ENCODE measurements at regions not wholly inside any gene's neighbourhood (a gene's known extent, or its start where the extent isn't known, plus 50 kb on each side); places are given as distances from the start of the nearest gene placed in this dataset.
A peak's percentile ranks its signal among the peaks of the same experiment; 100 is the strongest.

GRCh38 chr6:167446971-167447370 is 122.1 kb downstream of the TTLL2 start:
- Histone ChIP-seq H3K4me3 (ENCODE audit: low read length in 2 of 2) (no peak overlapping the region), H3K4me1 (ENCODE audit: control insufficient read depth in 2 of 2, insufficient read depth in 2 of 2, low read length in 2 of 2) (peaks cover 0 to 3% of the 10 kb centered on the region in 2 donors), H3K27me3 (ENCODE audit: control insufficient read depth in 2 of 2, insufficient read depth in 1 of 2, low read length in 1 of 2) (peaks cover 0 to 3% of the 10 kb centered on the region in 2 donors), H3K9me3 (ENCODE audit: control insufficient read depth in 2 of 2, insufficient read depth in 1 of 2, low read length in 1 of 2) (no peaks in the 10 kb centered on the region), H3K36me3 (ENCODE audit: control insufficient read depth in 2 of 2, insufficient read depth in 2 of 2, low read length in 1 of 2) (no peaks in the 10 kb centered on the region), H3K27ac (ENCODE audit: low read depth in 1 of 2, low read length in 1 of 2) (no peak overlapping the region)
- no peak for DNase-seq (ENCODE audit: low read depth in 6 of 9, low spot score in 9 of 9)
- 94% methylated on average over 9 of the region's 9 CpGs for WGBS

GRCh38 chr6:167448378-167448777 is 123.5 kb downstream of the TTLL2 start:
- 97% methylated on average over 5 of the region's 5 CpGs for WGBS

DNA sequence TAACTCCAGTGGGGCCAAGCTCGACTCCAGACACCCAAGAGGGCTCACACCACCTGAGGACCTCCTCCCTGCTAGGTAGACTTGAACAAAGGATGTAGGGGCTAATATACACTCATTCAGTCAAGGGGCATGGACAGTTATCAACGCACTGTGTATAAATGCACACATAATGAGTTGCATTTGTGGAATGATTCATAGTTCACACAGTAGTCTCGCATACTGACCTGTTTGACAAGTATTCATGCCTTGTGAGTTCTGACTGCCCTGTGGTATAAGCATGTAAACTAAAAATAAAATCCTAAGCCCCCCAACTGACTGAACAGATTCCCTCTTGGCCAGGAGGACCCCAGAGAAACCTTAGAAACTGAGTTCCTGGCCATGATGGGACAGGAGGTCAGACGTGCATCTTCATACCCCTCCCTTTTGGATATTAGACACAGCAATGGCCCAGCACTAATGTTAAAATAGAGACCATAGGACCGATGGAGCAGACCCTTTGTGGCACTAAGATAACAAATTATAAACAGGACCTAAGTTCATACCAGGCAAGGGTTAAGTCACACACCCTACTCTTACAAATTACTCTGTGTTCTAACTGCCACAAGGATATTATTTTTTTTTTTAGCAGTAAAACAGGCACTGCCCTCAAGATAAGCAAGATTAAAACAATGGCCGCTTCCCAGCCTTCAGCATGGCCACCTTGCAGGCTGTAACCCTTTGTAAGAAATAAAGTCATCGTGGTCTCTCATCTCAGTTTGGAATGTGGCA is 124.4 kb downstream of the TTLL2 start:
- Histone ChIP-seq H3K9me3 (ENCODE audit: control insufficient read depth in 2 of 2, insufficient read depth in 1 of 2, low read length in 1 of 2) (peaks cover 0 to 1% of the 10 kb centered on the region in 2 donors), H3K4me1 (ENCODE audit: control insufficient read depth in 2 of 2, insufficient read depth in 2 of 2, low read length in 2 of 2) (peaks cover 0 to 3% of the 10 kb centered on the region in 2 donors), H3K27me3 (ENCODE audit: control insufficient read depth in 2 of 2, insufficient read depth in 1 of 2, low read length in 1 of 2) (no peaks in the 10 kb centered on the region), H3K36me3 (ENCODE audit: control insufficient read depth in 2 of 2, insufficient read depth in 2 of 2, low read length in 1 of 2) (no peaks in the 10 kb centered on the region), H3K27ac (ENCODE audit: low read depth in 1 of 2, low read length in 1 of 2) (no peak overlapping the region), H3K4me3 (ENCODE audit: low read length in 2 of 2) (no peak overlapping the region)
- DNase-seq (ENCODE audit: low read depth in 6 of 9, low spot score in 9 of 9) = no peak
- WGBS = 86% methylated on average over 7 of the region's 7 CpGs

More at GRCh38 chr6:167448378-167448777, 123.5 kb downstream of the TTLL2 start:
- Histone ChIP-seq H3K9me3 (ENCODE audit: control insufficient read depth in 2 of 2, insufficient read depth in 1 of 2, low read length in 1 of 2) (no peaks in the 10 kb centered on the region), H3K36me3 (ENCODE audit: control insufficient read depth in 2 of 2, insufficient read depth in 2 of 2, low read length in 1 of 2) (no peaks in the 10 kb centered on the region), H3K4me1 (ENCODE audit: control insufficient read depth in 2 of 2, insufficient read depth in 2 of 2, low read length in 2 of 2) (peaks cover 0 to 3% of the 10 kb centered on the region in 2 donors), H3K27me3 (ENCODE audit: control insufficient read depth in 2 of 2, insufficient read depth in 1 of 2, low read length in 1 of 2) (no peaks in the 10 kb centered on the region), H3K27ac (ENCODE audit: low read depth in 1 of 2, low read length in 1 of 2) (no peak overlapping the region), H3K4me3 (ENCODE audit: low read length in 2 of 2) (no peak overlapping the region)
- DNase-seq (ENCODE audit: low read depth in 6 of 9, low spot score in 9 of 9) = no peak

- Histone ChIP-seq H3K4me3 (ENCODE audit: low read length in 2 of 2) (no peak overlapping the region), H3K27ac (ENCODE audit: low read depth in 1 of 2, low read length in 1 of 2) (no peak overlapping the region), H3K9me3 (ENCODE audit: control insufficient read depth in 2 of 2, insufficient read depth in 1 of 2, low read length in 1 of 2) (peaks cover 0 to 1% of the 10 kb centered on the region in 2 donors), H3K27me3 (ENCODE audit: control insufficient read depth in 2 of 2, insufficient read depth in 1 of 2, low read length in 1 of 2) (no peaks in the 10 kb centered on the region), H3K4me1 (ENCODE audit: control insufficient read depth in 2 of 2, insufficient read depth in 2 of 2, low read length in 2 of 2) (peaks cover 0 to 3% of the 10 kb centered on the region in 2 donors), H3K36me3 (ENCODE audit: control insufficient read depth in 2 of 2, insufficient read depth in 2 of 2, low read length in 1 of 2) (no peaks in the 10 kb centered on the region)
- WGBS = 92% methylated on average over 6 of the region's 6 CpGs
- peak in 1 of 9 donors; percentile 5 for DNase-seq (ENCODE audit: low read depth in 6 of 9, low spot score in 9 of 9)
Measured at GRCh38 chr6:167450626-167451025, 125.7 kb downstream of the TTLL2 start.

DNA sequence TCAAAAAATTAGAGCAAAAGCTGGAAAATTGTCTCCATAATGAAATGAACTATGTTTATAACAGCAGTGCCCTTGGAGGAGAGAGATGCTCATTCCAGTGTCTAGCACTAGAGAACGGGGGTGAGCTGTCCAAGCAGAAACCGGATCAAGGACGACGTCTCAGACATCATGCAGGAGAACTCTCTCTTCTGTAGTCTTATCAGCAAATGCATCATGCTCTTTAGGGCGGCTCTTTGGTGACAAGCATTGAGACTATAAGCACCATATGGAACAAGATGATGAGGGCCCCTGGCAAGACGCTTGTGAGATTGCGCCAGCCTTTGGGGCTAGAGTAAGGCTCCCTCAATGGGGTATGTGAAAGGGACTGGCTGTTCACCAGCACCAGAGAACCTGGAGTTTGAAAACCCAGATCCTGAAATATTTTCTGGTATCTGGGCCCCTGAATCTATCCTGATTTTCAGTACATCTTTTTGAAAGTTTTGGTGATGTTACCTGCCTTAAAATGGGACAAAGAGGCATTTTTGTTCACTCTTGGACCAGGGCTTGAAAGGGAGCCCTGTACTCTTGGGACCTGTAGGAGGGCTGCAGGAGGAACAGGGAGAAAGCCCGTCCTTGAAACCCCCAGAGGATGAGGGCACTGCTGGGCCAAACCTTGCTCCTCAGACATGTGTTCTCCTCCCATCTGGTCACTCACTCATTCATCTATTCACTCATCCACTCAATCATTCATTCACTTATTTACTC is 127.6 kb downstream of the TTLL2 start:
- no peak for DNase-seq (ENCODE audit: low read depth in 6 of 9, low spot score in 9 of 9)
- no peaks in the 10 kb centered on the region for H3K36me3 ChIP-seq (ENCODE audit: control insufficient read depth in 2 of 2, insufficient read depth in 2 of 2, low read length in 1 of 2)
- H3K9me3 ChIP-seq (ENCODE audit: control insufficient read depth in 2 of 2, insufficient read depth in 1 of 2, low read length in 1 of 2) = peaks cover 0 to 1% of the 10 kb centered on the region in 2 donors
- no peak overlapping the region for H3K4me3 ChIP-seq (ENCODE audit: low read length in 2 of 2)
- 96% methylated on average over 8 of the region's 8 CpGs for WGBS
- H3K27me3 ChIP-seq (ENCODE audit: control insufficient read depth in 2 of 2, insufficient read depth in 1 of 2, low read length in 1 of 2) = no peaks in the 10 kb centered on the region
- no peak overlapping the region for H3K27ac ChIP-seq (ENCODE audit: low read depth in 1 of 2, low read length in 1 of 2)
- H3K4me1 ChIP-seq (ENCODE audit: control insufficient read depth in 2 of 2, insufficient read depth in 2 of 2, low read length in 2 of 2) = peaks cover 0 to 3% of the 10 kb centered on the region in 2 donors

DNA sequence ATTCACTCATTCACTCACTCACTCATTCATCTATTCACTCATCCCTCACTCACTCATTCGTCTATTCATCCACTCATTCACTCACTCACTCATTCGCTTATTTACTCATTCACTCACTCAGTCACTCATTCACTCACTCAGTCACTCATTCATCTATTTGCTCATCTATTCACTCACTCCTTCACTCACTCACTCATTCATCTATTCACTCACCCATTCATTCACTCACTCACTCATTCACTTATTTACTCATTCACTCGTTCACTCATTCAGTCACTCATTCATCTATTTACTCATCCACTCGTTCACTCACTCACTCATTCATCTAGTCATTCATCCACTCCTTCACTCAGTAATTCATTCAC is 128.2 kb downstream of the TTLL2 start:
- DNase-seq (ENCODE audit: low read depth in 6 of 9, low spot score in 9 of 9) = no peak
- H3K27ac ChIP-seq (ENCODE audit: low read depth in 1 of 2, low read length in 1 of 2) = no peak overlapping the region
- peaks cover 0 to 3% of the 10 kb centered on the region in 2 donors for H3K4me1 ChIP-seq (ENCODE audit: control insufficient read depth in 2 of 2, insufficient read depth in 2 of 2, low read length in 2 of 2)
- no peaks in the 10 kb centered on the region for H3K36me3 ChIP-seq (ENCODE audit: control insufficient read depth in 2 of 2, insufficient read depth in 2 of 2, low read length in 1 of 2)
- H3K4me3 ChIP-seq (ENCODE audit: low read length in 2 of 2) = no peak overlapping the region
- no peaks in the 10 kb centered on the region for H3K27me3 ChIP-seq (ENCODE audit: control insufficient read depth in 2 of 2, insufficient read depth in 1 of 2, low read length in 1 of 2)
- 97% methylated on average over 4 of the region's 4 CpGs for WGBS
- H3K9me3 ChIP-seq (ENCODE audit: control insufficient read depth in 2 of 2, insufficient read depth in 1 of 2, low read length in 1 of 2) = peaks cover 0 to 1% of the 10 kb centered on the region in 2 donors

- Histone ChIP-seq H3K27ac (ENCODE audit: low read depth in 1 of 2, low read length in 1 of 2) (no peak overlapping the region), H3K27me3 (ENCODE audit: control insufficient read depth in 2 of 2, insufficient read depth in 1 of 2, low read length in 1 of 2) (no peaks in the 10 kb centered on the region), H3K36me3 (ENCODE audit: control insufficient read depth in 2 of 2, insufficient read depth in 2 of 2, low read length in 1 of 2) (no peaks in the 10 kb centered on the region), H3K4me3 (ENCODE audit: low read length in 2 of 2) (no peak overlapping the region), H3K9me3 (ENCODE audit: control insufficient read depth in 2 of 2, insufficient read depth in 1 of 2, low read length in 1 of 2) (peaks cover 0 to 1% of the 10 kb centered on the region in 2 donors), H3K4me1 (ENCODE audit: control insufficient read depth in 2 of 2, insufficient read depth in 2 of 2, low read length in 2 of 2) (peaks cover 0 to 3% of the 10 kb centered on the region in 2 donors)
- DNase-seq (ENCODE audit: low read depth in 6 of 9, low spot score in 9 of 9) = no peak
Measured at GRCh38 chr6:167454003-167454402, 129.1 kb downstream of the TTLL2 start.

GRCh38 chr6:167455371-167455770 is 130.5 kb downstream of the TTLL2 start:
- no peak for DNase-seq (ENCODE audit: low read depth in 6 of 9, low spot score in 9 of 9)
- Histone ChIP-seq H3K36me3 (ENCODE audit: control insufficient read depth in 2 of 2, insufficient read depth in 2 of 2, low read length in 1 of 2) (no peaks in the 10 kb centered on the region), H3K27ac (ENCODE audit: low read depth in 1 of 2, low read length in 1 of 2) (no peak overlapping the region), H3K9me3 (ENCODE audit: control insufficient read depth in 2 of 2, insufficient read depth in 1 of 2, low read length in 1 of 2) (peaks cover 0 to 1% of the 10 kb centered on the region in 2 donors), H3K4me3 (ENCODE audit: low read length in 2 of 2) (no peak overlapping the region), H3K4me1 (ENCODE audit: control insufficient read depth in 2 of 2, insufficient read depth in 2 of 2, low read length in 2 of 2) (peaks cover 0 to 3% of the 10 kb centered on the region in 2 donors), H3K27me3 (ENCODE audit: control insufficient read depth in 2 of 2, insufficient read depth in 1 of 2, low read length in 1 of 2) (no peaks in the 10 kb centered on the region)
- WGBS = 94% methylated on average over 4 of the region's 4 CpGs

GRCh38 chr6:167462514-167463312 is 137.8 kb downstream of the TTLL2 start:
- DNase-seq (ENCODE audit: low read depth in 6 of 9, low spot score in 9 of 9) = no peak
- H3K9me3 ChIP-seq (ENCODE audit: control insufficient read depth in 2 of 2, insufficient read depth in 1 of 2, low read length in 1 of 2) = no peaks in the 10 kb centered on the region
- no peak overlapping the region for H3K4me3 ChIP-seq (ENCODE audit: low read length in 2 of 2)
- no peak overlapping the region for H3K27ac ChIP-seq (ENCODE audit: low read depth in 1 of 2, low read length in 1 of 2)
- no peaks in the 10 kb centered on the region for H3K4me1 ChIP-seq (ENCODE audit: control insufficient read depth in 2 of 2, insufficient read depth in 2 of 2, low read length in 2 of 2)
- 93% methylated on average over 12 of the region's 12 CpGs for WGBS
- H3K27me3 ChIP-seq (ENCODE audit: control insufficient read depth in 2 of 2, insufficient read depth in 1 of 2, low read length in 1 of 2) = no peaks in the 10 kb centered on the region
- H3K36me3 ChIP-seq (ENCODE audit: control insufficient read depth in 2 of 2, insufficient read depth in 2 of 2, low read length in 1 of 2) = no peaks in the 10 kb centered on the region

Measured in thymus (tissue), 11 donors.